ENCODE measurements at regions not wholly inside any gene's neighbourhood (a gene's known extent, or its start where the extent isn't known, plus 50 kb on each side); places are given as distances from the start of the nearest gene placed in this dataset.
"Not testable (repeated sequence)": the region's sequence is repeated elsewhere in the genome, so short reads cannot be mapped to it uniquely, and the experiment has no call there.

DNA sequence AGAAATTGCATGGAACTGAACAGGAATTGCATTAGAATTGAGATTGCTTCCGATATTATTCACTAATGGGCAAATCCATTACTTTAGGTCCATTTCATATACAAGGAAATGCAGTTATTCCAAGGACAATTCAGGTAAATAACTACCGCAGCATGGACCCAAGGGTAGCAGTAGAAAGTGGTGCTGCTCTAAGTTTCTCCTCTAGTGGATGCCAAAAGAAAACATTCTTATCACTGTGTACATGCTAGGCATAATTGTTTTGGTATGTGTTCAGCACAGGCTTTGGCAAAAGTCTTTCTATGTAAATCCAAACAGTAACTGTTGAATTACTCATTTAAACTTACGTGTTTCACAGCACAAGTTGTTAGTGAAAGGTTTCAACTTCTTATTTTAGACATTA is 890.1 kb upstream of the ADAMTS5 start:
- not testable (repeated sequence) for TF ChIP-seq POLR2A (IDR thresholded peaks at IDR 0.05; ENCODE audit: extremely low read depth, insufficient read length)
- TF ChIP-seq, protein P1, sequence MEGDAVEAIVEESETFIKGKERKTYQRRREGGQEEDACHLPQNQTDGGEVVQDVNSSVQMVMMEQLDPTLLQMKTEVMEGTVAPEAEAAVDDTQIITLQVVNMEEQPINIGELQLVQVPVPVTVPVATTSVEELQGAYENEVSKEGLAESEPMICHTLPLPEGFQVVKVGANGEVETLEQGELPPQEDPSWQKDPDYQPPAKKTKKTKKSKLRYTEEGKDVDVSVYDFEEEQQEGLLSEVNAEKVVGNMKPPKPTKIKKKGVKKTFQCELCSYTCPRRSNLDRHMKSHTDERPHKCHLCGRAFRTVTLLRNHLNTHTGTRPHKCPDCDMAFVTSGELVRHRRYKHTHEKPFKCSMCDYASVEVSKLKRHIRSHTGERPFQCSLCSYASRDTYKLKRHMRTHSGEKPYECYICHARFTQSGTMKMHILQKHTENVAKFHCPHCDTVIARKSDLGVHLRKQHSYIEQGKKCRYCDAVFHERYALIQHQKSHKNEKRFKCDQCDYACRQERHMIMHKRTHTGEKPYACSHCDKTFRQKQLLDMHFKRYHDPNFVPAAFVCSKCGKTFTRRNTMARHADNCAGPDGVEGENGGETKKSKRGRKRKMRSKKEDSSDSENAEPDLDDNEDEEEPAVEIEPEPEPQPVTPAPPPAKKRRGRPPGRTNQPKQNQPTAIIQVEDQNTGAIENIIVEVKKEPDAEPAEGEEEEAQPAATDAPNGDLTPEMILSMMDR (IDR thresholded peaks at IDR 0.05; ENCODE audit: low read depth, low read length), result not testable (repeated sequence)
- TF ChIP-seq, protein P2, sequence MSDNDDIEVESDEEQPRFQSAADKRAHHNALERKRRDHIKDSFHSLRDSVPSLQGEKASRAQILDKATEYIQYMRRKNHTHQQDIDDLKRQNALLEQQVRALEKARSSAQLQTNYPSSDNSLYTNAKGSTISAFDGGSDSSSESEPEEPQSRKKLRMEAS (IDR thresholded peaks at IDR 0.05; ENCODE audit: low read depth, low read length), result not testable (repeated sequence)

All from NB4 (cell line).